Stomach smooth muscle (tissue), 2 donors: ENCODE measurements at regions not wholly inside any gene's neighbourhood (a gene's known extent, or its start where the extent isn't known, plus 50 kb on each side); places are given as distances from the start of the nearest gene placed in this dataset.

Source experiments
- H3K27ac ChIP-seq: one replicate; pipeline ENCODE4 v1.7.0; 2013; ENCODE audit warnings: mild to moderate bottlenecking, low read length, inconsistent platforms
- H3K27me3 ChIP-seq, 2 donors: one replicate each; pipeline ENCODE4 v1.7.0; 2013; ENCODE audit warnings: low read length in 2 of 2; ENCODE audit not compliant: insufficient read depth in 2 of 2, control insufficient read depth in 1 of 2
- H3K36me3 ChIP-seq, 2 donors: one replicate each; pipeline ENCODE4 v1.7.0; 2013; ENCODE audit warnings: low read length in 2 of 2; ENCODE audit not compliant: control insufficient read depth in 2 of 2, insufficient read depth in 2 of 2
- H3K4me1 ChIP-seq: one replicate; pipeline ENCODE4 v1.7.0; 2013; ENCODE audit warnings: low read length; ENCODE audit not compliant: control insufficient read depth, insufficient read depth
- H3K4me3 ChIP-seq, 2 donors: one replicate each; pipeline ENCODE4 v1.7.0; 2013; ENCODE audit warnings: low read length in 2 of 2
- H3K9ac ChIP-seq, 2 donors: one replicate each; pipeline ENCODE4 v1.7.0; 2013; ENCODE audit warnings: low read length in 2 of 2, mild to moderate bottlenecking in 1 of 2
- H3K9me3 ChIP-seq, 2 donors: one replicate each; pipeline ENCODE4 v1.7.0; 2013; ENCODE audit warnings: low read length in 2 of 2; ENCODE audit not compliant: control insufficient read depth in 2 of 2
- donor health status: healthy.
- donor health status: Pancreatic carcinoma.

DNA sequence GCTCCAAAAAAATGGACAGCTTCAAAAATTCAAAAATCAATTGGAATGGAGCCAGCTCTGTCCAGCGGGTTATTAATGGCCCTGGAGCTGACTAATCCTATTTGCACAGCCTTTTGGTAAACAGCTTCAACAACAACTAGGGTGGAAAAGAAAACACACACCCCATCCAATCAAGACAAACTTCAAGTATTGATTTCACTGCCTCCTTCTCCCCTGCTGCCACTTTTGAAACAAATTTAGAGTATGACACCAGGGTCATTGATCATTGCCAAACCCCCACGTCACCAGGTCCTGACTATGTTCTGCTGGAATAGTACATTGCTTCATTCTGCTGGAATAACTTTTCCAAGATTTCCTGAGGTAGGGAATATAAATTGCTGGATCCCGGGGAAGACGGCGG is 56.8 kb upstream of the GTF3A start:
- Histone ChIP-seq H3K36me3 (no peaks in the 10 kb centered on the region), H3K9ac (no peak overlapping the region), H3K27me3 (peaks cover 3 to 11% of the 10 kb centered on the region in 2 donors), H3K4me1 (no peaks in the 10 kb centered on the region), H3K9me3 (no peaks in the 10 kb centered on the region), H3K27ac (no peak overlapping the region), H3K4me3 (no peak overlapping the region)

DNA sequence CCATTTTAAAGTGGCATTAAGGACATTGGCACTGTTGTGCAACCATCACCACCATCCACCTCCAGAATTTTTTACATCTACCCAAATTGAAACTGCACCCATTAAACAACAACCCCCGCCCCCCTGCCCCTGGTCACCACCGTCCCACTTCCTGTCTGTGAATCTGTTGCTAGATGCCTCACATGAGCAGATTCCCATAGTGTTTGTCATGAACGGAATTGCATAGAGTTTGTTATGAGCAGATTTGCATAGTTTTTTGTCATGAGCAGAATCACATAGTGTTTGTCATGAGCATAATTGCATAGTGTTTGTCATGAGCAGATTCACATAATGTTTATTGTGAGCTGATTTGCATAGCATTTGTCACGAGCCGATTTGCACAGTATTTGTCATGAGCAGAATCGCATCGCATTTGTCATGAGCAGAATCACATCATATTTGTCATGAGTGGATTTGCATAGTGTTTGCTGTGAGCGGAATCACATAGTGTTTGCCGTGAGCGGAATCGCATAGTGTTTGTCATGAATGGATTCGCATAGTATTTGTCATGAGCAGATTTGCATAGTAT is 54.0 kb upstream of the GTF3A start:
- H3K27ac ChIP-seq, result no peak overlapping the region
- H3K4me3 ChIP-seq, result no peak overlapping the region
- no peaks in the 10 kb centered on the region for H3K36me3 ChIP-seq
- peaks cover 10 to 23% of the 10 kb centered on the region in 2 donors for H3K27me3 ChIP-seq
- H3K9me3 ChIP-seq, result no peaks in the 10 kb centered on the region
- H3K4me1 ChIP-seq, result peaks cover 3% of the 10 kb centered on the region
- H3K9ac ChIP-seq, result no peak overlapping the region

DNA sequence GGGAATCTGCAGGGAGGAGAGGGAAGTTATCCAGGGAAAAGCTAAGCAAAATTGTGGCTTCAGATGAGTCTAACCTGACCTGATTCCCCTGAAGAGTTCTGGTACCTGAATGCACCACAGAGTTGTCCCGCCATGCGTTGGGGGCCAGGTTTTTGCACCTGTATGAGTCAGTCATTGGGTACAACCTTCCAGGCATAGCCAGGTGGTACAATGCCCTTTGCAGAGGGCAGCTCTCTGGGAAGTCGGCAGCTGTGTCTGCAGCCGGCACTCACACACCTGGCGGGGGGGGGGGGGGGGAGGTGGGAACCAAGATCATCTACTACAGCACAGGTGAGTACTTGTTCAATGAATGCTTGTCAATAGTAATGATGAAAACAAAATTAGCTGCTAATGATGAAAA is 52.5 kb upstream of the GTF3A start:
- Histone ChIP-seq H3K4me1 (peaks cover 3% of the 10 kb centered on the region), H3K9ac (no peak overlapping the region), H3K36me3 (no peaks in the 10 kb centered on the region), H3K4me3 (no peak overlapping the region), H3K27me3 (peaks cover 10 to 27% of the 10 kb centered on the region in 2 donors), H3K9me3 (no peaks in the 10 kb centered on the region), H3K27ac (no peak overlapping the region)

DNA sequence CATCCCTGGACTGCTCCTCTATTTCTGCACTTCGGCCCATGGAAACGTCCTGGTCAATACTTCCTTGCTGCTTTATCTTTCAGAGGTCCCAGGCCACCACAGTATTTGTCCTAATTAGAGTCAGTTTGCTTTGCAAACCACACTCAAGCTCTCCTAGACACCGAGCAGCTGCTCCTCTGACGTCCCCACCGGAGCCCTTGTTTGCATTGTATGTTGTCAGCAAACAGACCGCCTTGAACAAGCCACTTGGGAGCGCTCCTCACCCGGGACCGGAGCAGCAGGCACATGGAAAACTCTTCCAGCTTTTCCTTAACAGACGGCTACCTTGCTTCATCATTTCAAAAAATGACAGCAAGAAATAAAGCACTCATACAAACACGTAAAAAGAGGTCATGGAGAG is 51.5 kb upstream of the GTF3A start:
- no peaks in the 10 kb centered on the region for H3K36me3 ChIP-seq
- peaks cover 10 to 27% of the 10 kb centered on the region in 2 donors for H3K27me3 ChIP-seq
- H3K9me3 ChIP-seq, result no peaks in the 10 kb centered on the region
- H3K4me1 ChIP-seq, result peaks cover 3% of the 10 kb centered on the region
- H3K27ac ChIP-seq, result no peak overlapping the region
- no peak overlapping the region for H3K9ac ChIP-seq
- H3K4me3 ChIP-seq, result no peak overlapping the region

DNA sequence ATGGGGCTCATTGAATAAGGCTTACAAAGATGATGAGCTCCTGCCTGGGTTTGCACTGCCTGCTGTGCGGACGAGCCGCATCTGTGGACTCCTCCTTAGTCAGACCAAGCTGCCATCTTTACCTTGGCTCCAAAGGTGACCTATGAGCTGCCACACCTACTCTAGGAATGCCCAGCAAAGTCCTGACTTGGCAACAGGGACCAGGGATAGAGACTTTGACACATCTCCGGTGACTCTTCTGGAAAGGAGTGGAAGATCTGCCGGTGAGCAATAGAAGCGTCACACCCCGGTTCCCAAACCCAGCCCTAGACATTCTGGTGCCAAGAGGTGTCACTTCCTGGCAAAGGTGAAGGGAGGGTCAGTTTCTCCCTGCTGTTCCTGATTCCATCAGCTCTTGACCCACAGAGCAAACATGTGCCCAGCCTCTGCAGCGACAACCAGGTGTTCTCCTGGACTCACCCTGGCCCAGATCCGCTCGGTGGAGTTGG is 50.2 kb upstream of the GTF3A start:
- Histone ChIP-seq H3K27me3 (peaks cover 10 to 26% of the 10 kb centered on the region in 2 donors), H3K36me3 (no peaks in the 10 kb centered on the region), H3K27ac (no peak overlapping the region), H3K4me1 (peaks cover 3% of the 10 kb centered on the region), H3K9ac (no peak overlapping the region), H3K4me3 (no peak overlapping the region), H3K9me3 (no peaks in the 10 kb centered on the region)
